Lower leg skin (tissue), 3 donors: ENCODE measurements at regions not wholly inside any gene's neighbourhood (a gene's known extent, or its start where the extent isn't known, plus 50 kb on each side); places are given as distances from the start of the nearest gene placed in this dataset.

Source experiments
- POLR2A ChIP-seq, 2 donors: fragments of 450-650 bp; IDR thresholded peaks; one replicate each; pipeline ENCODE4 v1.6.1; 2016 to 2017; ENCODE audit warnings: antibody characterized with exemption in 2 of 2, mild to moderate bottlenecking in 1 of 2, moderate library complexity in 1 of 2
- TF ChIP-seq, protein P1 (sequence below), 3 donors: fragments of 450-650 bp; IDR thresholded peaks; one replicate each; pipeline ENCODE4 v1.5.1; 2016; ENCODE audit warnings: antibody characterized with exemption in 3 of 3, mild to moderate bottlenecking in 3 of 3, moderate library complexity in 2 of 3

DNA sequence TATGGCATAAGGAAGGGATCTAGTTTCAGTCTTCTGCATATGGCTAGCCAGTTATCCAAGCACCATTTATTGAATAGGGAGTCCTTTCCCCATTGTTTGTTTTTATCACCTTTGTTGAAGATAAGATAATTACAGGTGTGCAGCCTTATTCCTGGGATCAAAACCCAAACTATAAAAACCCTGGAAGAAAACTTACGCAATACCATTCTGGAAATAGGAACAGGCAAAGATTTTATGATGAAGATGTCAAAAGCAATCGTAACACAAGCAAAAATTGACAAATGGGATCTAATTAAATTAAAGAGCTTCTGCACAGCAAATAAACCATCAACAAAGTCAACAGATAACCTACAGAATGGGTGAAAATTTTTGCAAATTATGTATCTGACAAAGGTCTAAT, 128.5 kb upstream of the DCN start:
- TF ChIP-seq, protein P1, sequence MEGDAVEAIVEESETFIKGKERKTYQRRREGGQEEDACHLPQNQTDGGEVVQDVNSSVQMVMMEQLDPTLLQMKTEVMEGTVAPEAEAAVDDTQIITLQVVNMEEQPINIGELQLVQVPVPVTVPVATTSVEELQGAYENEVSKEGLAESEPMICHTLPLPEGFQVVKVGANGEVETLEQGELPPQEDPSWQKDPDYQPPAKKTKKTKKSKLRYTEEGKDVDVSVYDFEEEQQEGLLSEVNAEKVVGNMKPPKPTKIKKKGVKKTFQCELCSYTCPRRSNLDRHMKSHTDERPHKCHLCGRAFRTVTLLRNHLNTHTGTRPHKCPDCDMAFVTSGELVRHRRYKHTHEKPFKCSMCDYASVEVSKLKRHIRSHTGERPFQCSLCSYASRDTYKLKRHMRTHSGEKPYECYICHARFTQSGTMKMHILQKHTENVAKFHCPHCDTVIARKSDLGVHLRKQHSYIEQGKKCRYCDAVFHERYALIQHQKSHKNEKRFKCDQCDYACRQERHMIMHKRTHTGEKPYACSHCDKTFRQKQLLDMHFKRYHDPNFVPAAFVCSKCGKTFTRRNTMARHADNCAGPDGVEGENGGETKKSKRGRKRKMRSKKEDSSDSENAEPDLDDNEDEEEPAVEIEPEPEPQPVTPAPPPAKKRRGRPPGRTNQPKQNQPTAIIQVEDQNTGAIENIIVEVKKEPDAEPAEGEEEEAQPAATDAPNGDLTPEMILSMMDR (IDR thresholded peaks at IDR 0.05), result no peak
- TF ChIP-seq POLR2A (IDR thresholded peaks at IDR 0.05), result no peak
